GM18519 (cell line): ENCODE measurements at regions not wholly inside any gene's neighbourhood (a gene's known extent, or its start where the extent isn't known, plus 50 kb on each side); places are given as distances from the start of the nearest gene placed in this dataset.
"Not testable (repeated sequence)": the region's sequence is repeated elsewhere in the genome, so short reads cannot be mapped to it uniquely, and the experiment has no call there.

Experiments used
- ATAC-seq: cut with Tn5 transposase; IDR thresholded peaks from one replicate; pipeline ENCODE4 v1.9.1; 2021; ENCODE audit warnings: mild to moderate bottlenecking, moderate library complexity; ENCODE audit not compliant: unreplicated experiment, low FRiP score

- ATAC-seq = no peak
These were observed 118.7 kb downstream of the ZNF365 start for GRCh38 chr10:62492870-62493180.

GRCh38 chr10:62496925-62497324, 122.8 kb downstream of the ZNF365 start:
- ATAC-seq = no peak

- no peak for ATAC-seq
These were observed 124.1 kb downstream of the ZNF365 start for GRCh38 chr10:62498271-62498670.

DNA sequence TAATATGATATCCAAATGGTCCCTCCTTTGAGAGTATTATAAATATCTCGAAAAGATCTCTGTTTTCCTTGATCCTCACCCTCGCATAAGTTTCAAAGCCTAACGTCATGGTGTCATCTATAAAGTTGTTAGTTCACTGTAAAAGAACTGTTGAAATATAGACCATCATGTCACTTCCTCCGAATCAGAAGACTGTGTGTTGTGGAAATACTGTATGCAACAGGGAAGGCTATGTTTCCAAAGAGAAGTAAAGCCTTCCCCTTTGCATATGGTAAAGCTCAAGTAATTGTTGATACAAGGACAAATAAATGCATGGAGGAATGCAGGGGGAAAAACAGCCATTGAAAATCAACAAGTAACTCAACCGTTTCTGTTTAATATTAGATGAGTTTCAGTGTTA, 125.9 kb downstream of the ZNF365 start:
- ATAC-seq = not testable (repeated sequence)

GRCh38 chr10:62501547-62501946, 127.4 kb downstream of the ZNF365 start:
- no peak for ATAC-seq

GRCh38 chr10:62502995-62503613, 128.9 kb downstream of the ZNF365 start:
- ATAC-seq = no peak

- ATAC-seq = no peak
These were observed 129.7 kb downstream of the ZNF365 start for GRCh38 chr10:62503872-62504271.

DNA sequence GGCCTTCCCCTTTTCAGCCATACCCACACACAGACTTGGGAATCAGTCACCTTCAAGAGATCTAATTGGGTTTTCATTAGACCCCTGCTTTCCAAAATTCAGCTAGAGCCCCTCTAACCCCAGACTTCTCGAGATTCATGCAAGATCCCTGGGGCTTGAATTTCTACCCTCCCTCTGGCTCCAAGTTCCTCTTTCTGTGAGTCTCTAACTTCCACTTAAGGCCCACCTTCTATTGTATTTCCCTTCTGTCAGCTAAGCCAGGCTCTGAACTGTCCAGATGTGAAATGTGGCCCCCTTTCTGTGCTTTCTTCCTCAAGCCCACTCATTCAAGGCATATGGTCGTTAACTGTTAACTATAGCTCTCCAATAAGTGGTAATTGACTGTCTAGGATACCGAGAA, 132.2 kb downstream of the ZNF365 start:
- no peak for ATAC-seq

DNA sequence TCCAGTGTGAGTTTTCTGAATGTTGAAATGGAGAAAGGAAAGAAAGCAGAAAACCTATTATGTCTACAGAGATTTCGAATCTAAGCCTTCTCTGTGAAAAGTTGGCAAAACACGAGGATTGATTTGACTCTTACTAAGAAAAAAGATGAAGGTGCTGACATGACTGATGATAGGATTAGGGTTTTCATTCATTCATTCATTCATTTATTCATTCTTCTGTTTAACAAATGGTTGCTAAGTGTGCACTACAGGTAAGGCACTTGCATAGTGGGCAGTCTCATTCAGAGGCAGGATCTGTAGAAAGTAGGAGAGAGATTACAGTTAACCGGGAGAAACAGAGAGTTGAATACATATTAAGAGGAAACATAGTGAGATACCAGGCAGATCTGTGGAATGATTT, 137.1 kb downstream of the ZNF365 start:
- ATAC-seq = no peak

DNA sequence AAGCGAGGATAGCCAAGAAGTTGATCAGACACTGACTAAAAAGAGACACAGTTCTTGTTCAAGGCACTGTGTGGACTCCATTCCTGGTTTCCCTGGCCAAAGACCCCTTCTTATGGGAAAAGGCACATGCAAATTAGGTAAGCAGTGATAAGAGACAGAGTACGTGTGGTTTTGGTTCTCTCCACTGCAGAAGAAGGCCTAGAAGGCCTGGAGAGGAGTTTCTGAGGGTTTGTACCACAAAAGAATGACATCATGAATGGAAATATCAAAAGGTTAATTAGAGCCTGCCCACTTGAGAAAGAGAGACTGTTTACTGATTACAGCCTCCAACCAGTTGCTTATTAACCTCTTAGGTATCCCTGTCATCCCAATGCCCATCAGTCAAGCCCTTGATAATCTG, 137.5 kb downstream of the ZNF365 start:
- ATAC-seq = peak; percentile 98

GRCh38 chr10:62512732-62513475, 138.7 kb downstream of the ZNF365 start:
- no peak for ATAC-seq

- no peak for ATAC-seq
These were observed 140.0 kb downstream of the ZNF365 start for GRCh38 chr10:62514079-62514693.

GRCh38 chr10:62517252-62517651, 143.1 kb downstream of the ZNF365 start:
- ATAC-seq = no peak

DNA sequence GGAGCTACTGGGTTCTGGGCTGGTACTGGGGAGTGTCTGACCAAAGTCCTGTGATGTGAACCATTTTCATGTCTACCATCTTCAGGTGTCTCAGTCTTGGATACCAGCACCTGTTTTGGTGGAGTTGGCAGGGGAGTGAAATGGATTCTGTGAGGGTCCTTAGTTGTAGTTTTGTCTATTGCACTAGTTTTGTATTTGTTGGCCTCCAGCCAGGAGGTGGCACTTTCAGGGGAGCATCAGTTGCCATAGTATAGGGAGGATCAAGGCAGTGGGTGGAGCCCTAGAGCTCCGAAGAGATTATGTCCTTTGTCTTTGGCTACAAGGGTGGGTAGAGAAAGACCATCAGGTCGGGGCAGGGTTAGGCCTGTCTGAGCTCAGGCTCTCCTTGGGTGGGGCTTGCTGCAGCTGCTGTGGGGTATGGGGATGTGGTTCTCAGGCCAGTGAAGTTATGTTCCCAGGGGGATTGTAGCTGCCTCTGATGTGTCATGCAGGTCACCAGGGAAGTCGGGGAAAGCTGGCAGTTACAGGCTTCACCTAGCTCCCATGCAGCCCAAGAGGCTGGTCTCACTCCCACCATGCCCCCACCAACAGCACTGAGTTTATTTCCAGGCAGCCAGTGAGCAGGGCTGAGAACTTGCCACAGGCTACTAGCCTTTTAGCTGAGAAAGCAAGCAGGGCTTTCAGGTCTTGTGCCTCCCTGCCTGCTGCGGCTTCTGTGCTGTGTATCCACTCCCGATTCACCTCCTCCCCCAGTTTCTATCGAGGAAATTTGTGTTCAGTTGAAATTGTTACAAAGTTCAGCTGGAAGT, 153.1 kb downstream of the ZNF365 start:
- ATAC-seq = no peak

- ATAC-seq = peak; percentile 97
These were observed 154.3 kb downstream of the ZNF365 start for GRCh38 chr10:62528441-62528840.

- ATAC-seq = no peak
These were observed 155.2 kb downstream of the ZNF365 start for GRCh38 chr10:62529396-62529795.

GRCh38 chr10:62534031-62534430, 159.9 kb downstream of the ZNF365 start:
- ATAC-seq = no peak

DNA sequence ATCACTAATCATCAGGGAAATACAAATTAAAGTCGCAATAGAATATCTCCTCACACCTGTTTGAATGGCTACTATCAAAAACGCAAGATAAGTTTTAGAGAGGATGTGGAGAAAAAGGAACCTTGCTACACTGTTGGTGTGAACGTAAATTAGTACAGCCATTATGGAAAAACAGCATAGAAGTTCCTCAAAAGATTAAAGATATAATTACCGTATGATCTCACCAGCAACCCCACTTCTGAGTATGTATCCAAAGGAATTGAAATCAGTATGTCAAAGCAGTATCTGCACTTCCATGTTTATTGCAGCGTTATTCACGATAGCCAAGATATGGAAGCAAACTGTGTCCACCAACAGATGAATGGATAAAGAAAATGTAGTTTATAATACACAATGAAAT, 164.4 kb downstream of the ZNF365 start:
- ATAC-seq = no peak

- peak; percentile 50 for ATAC-seq
These were observed 166.2 kb downstream of the ZNF365 start for GRCh38 chr10:62540389-62540788.

DNA sequence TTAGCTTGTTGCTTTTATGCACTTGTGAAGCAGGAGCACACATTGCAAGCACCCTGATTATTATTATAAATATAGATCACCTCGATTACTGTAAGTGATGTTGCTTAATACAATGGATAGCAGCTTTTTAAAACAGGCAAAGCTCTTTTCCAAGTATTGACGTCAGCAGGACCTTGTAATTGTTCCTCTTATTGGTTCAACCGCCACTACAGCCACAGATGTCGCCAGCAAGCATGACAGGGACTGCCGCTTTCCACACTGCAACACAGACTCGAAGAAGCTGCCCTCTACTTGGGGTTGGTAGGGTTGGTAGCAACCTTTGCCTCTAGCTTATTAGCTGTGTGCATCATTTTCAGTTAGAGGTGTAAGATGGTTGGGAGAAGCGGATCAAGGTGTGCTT, 167.6 kb downstream of the ZNF365 start:
- ATAC-seq = no peak
